Choroid plexus epithelial cell (primary cell): ENCODE measurements at regions not wholly inside any gene's neighbourhood (a gene's known extent, or its start where the extent isn't known, plus 50 kb on each side); places are given as distances from the start of the nearest gene placed in this dataset.

Experiments used
- DNase-seq: peaks from one replicate; pipeline ENCODE4 v3.0.0-alpha.2; 2010; ENCODE audit warnings: low read depth
- H3K4me3 ChIP-seq: 2 replicates; pipeline ENCODE4 v1.5.1; 2011; ENCODE audit warnings: low read depth, mild to moderate bottlenecking, control low read depth, low read length, moderate library complexity
- CTCF ChIP-seq: conservative IDR thresholded peaks from 2 replicates; pipeline ENCODE4 v1.5.1; 2011; ENCODE audit warnings: low read depth, mild to moderate bottlenecking, control low read depth, inconsistent platforms, low read length, moderate library complexity

- DNase-seq, result no peak
Observed at GRCh38 chr10:93206652-93207051, 133.0 kb downstream of the CYP26A1 start.

GRCh38 chr10:93208717-93209464 lies 135.2 kb downstream of the CYP26A1 start:
- DNase-seq, result no peak
- no peak overlapping the region for H3K4me3 ChIP-seq
- TF ChIP-seq CTCF, result no peak

More at GRCh38 chr10:93206652-93207051, 133.0 kb downstream of the CYP26A1 start:
- no peak overlapping the region for H3K4me3 ChIP-seq
- TF ChIP-seq CTCF, result no peak

- TF ChIP-seq CTCF, result no peak
- DNase-seq, result no peak
- no peak overlapping the region for H3K4me3 ChIP-seq
Observed at GRCh38 chr10:93211991-93212390, 138.3 kb downstream of the CYP26A1 start.

GRCh38 chr10:93215312-93215711 lies 141.6 kb downstream of the CYP26A1 start:
- no peak for DNase-seq
- TF ChIP-seq CTCF, result no peak
- H3K4me3 ChIP-seq, result no peak overlapping the region

- no peak for TF ChIP-seq CTCF
- DNase-seq, result no peak
- H3K4me3 ChIP-seq, result no peak overlapping the region
Observed at GRCh38 chr10:93216341-93216985, 142.8 kb downstream of the CYP26A1 start.

- no peak overlapping the region for H3K4me3 ChIP-seq
- DNase-seq, result no peak
- no peak for TF ChIP-seq CTCF
Observed at GRCh38 chr10:93218386-93218785, 144.7 kb downstream of the CYP26A1 start.

- DNase-seq, result peak; percentile 24
- no peak overlapping the region for H3K4me3 ChIP-seq
- TF ChIP-seq CTCF, result no peak
Observed at GRCh38 chr10:93219347-93219746, 145.7 kb downstream of the CYP26A1 start.
